ENCODE measurements at regions not wholly inside any gene's neighbourhood (a gene's known extent, or its start where the extent isn't known, plus 50 kb on each side); places are given as distances from the start of the nearest gene placed in this dataset.

- TF ChIP-seq, protein P1, sequence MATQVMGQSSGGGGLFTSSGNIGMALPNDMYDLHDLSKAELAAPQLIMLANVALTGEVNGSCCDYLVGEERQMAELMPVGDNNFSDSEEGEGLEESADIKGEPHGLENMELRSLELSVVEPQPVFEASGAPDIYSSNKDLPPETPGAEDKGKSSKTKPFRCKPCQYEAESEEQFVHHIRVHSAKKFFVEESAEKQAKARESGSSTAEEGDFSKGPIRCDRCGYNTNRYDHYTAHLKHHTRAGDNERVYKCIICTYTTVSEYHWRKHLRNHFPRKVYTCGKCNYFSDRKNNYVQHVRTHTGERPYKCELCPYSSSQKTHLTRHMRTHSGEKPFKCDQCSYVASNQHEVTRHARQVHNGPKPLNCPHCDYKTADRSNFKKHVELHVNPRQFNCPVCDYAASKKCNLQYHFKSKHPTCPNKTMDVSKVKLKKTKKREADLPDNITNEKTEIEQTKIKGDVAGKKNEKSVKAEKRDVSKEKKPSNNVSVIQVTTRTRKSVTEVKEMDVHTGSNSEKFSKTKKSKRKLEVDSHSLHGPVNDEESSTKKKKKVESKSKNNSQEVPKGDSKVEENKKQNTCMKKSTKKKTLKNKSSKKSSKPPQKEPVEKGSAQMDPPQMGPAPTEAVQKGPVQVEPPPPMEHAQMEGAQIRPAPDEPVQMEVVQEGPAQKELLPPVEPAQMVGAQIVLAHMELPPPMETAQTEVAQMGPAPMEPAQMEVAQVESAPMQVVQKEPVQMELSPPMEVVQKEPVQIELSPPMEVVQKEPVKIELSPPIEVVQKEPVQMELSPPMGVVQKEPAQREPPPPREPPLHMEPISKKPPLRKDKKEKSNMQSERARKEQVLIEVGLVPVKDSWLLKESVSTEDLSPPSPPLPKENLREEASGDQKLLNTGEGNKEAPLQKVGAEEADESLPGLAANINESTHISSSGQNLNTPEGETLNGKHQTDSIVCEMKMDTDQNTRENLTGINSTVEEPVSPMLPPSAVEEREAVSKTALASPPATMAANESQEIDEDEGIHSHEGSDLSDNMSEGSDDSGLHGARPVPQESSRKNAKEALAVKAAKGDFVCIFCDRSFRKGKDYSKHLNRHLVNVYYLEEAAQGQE (IDR thresholded peaks at IDR 0.05; ENCODE audit: insufficient replicate concordance, low read depth): no peak
- TF ChIP-seq, protein P2, sequence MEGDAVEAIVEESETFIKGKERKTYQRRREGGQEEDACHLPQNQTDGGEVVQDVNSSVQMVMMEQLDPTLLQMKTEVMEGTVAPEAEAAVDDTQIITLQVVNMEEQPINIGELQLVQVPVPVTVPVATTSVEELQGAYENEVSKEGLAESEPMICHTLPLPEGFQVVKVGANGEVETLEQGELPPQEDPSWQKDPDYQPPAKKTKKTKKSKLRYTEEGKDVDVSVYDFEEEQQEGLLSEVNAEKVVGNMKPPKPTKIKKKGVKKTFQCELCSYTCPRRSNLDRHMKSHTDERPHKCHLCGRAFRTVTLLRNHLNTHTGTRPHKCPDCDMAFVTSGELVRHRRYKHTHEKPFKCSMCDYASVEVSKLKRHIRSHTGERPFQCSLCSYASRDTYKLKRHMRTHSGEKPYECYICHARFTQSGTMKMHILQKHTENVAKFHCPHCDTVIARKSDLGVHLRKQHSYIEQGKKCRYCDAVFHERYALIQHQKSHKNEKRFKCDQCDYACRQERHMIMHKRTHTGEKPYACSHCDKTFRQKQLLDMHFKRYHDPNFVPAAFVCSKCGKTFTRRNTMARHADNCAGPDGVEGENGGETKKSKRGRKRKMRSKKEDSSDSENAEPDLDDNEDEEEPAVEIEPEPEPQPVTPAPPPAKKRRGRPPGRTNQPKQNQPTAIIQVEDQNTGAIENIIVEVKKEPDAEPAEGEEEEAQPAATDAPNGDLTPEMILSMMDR (IDR thresholded peaks at IDR 0.05; ENCODE audit: insufficient read depth, low read length): no peak
- TF ChIP-seq GABPA (IDR thresholded peaks at IDR 0.05; ENCODE audit: low read depth): no peak
- no peak for TF ChIP-seq SPI1 (IDR thresholded peaks at IDR 0.05; ENCODE audit: borderline replicate concordance, low read depth)
- no peak for TF ChIP-seq POLR2AphosphoS5 (IDR thresholded peaks at IDR 0.05; ENCODE audit: low read depth)
These were observed 210.2 kb downstream of the MDFIC start for GRCh38 chr7:115132096-115132495.

Measured in HL-60 (cell line).